ENCODE measurements at regions not wholly inside any gene's neighbourhood (a gene's known extent, or its start where the extent isn't known, plus 50 kb on each side); places are given as distances from the start of the nearest gene placed in this dataset.

DNA sequence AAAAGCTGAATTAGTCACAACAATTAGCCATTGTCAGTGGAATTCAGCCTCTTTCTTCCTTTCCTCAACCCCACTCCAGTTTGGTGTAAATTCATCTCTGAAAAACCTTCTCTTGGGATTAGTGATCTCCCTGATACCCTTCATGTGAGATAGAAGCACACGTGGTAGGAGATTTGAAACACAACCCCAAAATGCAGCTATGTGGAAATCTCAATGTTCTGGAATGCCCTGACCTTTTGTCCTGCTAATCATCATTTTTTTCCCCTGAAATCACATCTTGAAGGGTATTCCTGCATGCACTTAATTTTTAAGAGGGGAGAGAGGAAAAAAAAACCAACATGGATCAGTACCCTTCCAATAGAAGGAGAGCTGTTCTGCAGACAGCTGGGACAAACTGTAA, 612.6 kb downstream of the EBF1 start:
- TF ChIP-seq POLR2AphosphoS5 (IDR thresholded peaks at IDR 0.05; ENCODE audit: borderline replicate concordance, low read depth, low read length) (no peak), EZH2 (IDR thresholded peaks at IDR 0.05) (no peak)

Measured in SK-N-MC (cell line).